ENCODE measurements at regions not wholly inside any gene's neighbourhood (a gene's known extent, or its start where the extent isn't known, plus 50 kb on each side); places are given as distances from the start of the nearest gene placed in this dataset.

- TF ChIP-seq CTCF (IDR thresholded peaks at IDR 0.05; ENCODE audit: borderline replicate concordance, control extremely low read depth, extremely low read depth, insufficient read depth, missing control alignments), result no peak
- DNase-seq (ENCODE audit: low spot score), result no peak
- in situ Hi-C loops (cut with MboI; ENCODE audit: low sequenced_read_pairs, unreplicated experiment), result no loop called here
These were observed 225.9 kb upstream of the XYLT1 start for GRCh38 chr16:17696616-17697015.

DNA sequence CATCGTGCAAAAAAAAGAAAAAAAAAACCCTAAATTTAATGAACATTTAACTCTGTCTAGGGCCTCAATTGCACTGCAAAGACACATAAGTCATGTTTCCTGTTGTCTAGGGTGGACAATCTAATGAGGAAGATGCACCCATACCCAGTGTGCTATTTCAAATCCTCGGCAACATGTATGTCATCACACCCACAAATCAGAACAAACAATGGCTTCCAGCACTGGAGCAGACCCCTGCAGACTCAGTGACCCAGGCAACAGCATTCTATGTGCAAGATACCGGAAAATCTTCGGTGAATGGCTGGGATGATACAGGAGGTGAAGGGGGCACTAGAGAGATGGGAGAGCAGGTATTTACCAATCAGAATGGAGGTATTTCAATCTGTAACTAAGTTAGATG lies 221.7 kb upstream of the XYLT1 start:
- no peak for TF ChIP-seq CTCF (IDR thresholded peaks at IDR 0.05; ENCODE audit: borderline replicate concordance, control extremely low read depth, extremely low read depth, insufficient read depth, missing control alignments)
- DNase-seq (ENCODE audit: low spot score), result no peak
- in situ Hi-C loops (cut with MboI; ENCODE audit: low sequenced_read_pairs, unreplicated experiment), result no loop called here

DNA sequence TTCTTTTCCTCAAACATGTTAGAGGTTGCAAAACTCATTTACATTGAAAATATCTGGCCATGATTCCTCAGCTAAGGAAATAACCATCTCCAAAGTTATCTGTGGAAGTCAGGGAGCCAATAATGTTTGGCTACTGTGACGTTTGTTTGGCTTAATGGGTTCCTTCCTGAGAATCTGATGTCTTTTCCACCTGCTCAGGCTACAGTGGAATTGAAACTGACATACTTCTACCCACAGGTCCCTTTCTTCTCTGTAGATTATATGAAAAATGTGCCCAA lies 221.1 kb upstream of the XYLT1 start:
- in situ Hi-C loops (cut with MboI; ENCODE audit: low sequenced_read_pairs, unreplicated experiment), result no loop called here
- TF ChIP-seq CTCF (IDR thresholded peaks at IDR 0.05; ENCODE audit: borderline replicate concordance, control extremely low read depth, extremely low read depth, insufficient read depth, missing control alignments), result no peak
- no peak for DNase-seq (ENCODE audit: low spot score)

- no peak for TF ChIP-seq CTCF (IDR thresholded peaks at IDR 0.05; ENCODE audit: borderline replicate concordance, control extremely low read depth, extremely low read depth, insufficient read depth, missing control alignments)
- in situ Hi-C loops (cut with MboI; ENCODE audit: low sequenced_read_pairs, unreplicated experiment), result no loop called here
These were observed 220.5 kb upstream of the XYLT1 start for GRCh38 chr16:17691106-17691898.

DNA sequence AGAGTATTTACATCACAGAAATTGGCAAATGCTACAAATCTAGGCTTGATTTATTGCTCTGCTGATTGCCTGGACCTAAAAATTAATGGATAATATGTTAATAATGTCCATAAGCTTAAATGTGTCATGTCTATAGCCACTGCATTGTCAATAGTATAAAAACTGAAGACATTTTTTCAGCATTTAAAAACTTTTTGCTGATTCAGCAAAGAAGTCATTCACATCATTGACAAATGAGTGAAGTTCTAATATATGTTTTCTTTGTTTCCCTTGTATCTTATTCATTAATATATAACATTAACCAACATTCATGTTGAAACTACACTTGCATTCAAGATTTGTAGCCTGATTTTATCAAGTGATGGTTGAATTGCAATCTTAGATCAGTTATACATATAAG lies 214.7 kb upstream of the XYLT1 start:
- in situ Hi-C loops (cut with MboI; ENCODE audit: low sequenced_read_pairs, unreplicated experiment), result no loop called here
- no peak for TF ChIP-seq CTCF (IDR thresholded peaks at IDR 0.05; ENCODE audit: borderline replicate concordance, control extremely low read depth, extremely low read depth, insufficient read depth, missing control alignments)
- no peak for DNase-seq (ENCODE audit: low spot score)

More at GRCh38 chr16:17691106-17691898, 220.5 kb upstream of the XYLT1 start:
- no peak for DNase-seq (ENCODE audit: low spot score)

DNA sequence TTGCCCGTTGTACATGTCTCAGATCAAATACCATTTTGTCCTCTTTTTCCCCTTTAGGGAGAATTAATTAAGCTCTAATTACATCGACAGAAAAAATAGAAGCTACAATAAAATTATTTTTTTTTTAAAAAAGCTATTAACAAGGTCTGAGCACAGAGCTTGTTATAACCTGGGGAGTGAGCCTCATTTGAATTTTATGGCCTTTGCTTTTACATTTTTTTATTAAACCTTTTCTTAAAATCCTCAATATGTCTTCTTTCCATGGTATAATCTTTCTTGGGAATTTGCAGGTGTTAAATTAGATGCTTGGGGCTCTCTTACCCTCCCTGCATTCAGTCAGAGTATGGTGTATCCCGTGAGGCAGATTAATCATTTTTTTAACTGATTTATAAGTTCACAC lies 212.5 kb upstream of the XYLT1 start:
- TF ChIP-seq CTCF (IDR thresholded peaks at IDR 0.05; ENCODE audit: borderline replicate concordance, control extremely low read depth, extremely low read depth, insufficient read depth, missing control alignments), result no peak
- in situ Hi-C loops (cut with MboI; ENCODE audit: low sequenced_read_pairs, unreplicated experiment), result no loop called here
- DNase-seq (ENCODE audit: low spot score), result no peak

All from GM13976 (cell line).